SU-DHL-6 (cell line): ENCODE measurements at regions not wholly inside any gene's neighbourhood (a gene's known extent, or its start where the extent isn't known, plus 50 kb on each side); places are given as distances from the start of the nearest gene placed in this dataset.

Experiments used
- H2AFZ ChIP-seq: fragments of 200-600 bp; sonication (generic); 2 replicates; pipeline ENCODE4 v1.6.1; 2014; ENCODE audit warnings: low read depth, mild to moderate bottlenecking, moderate library complexity, mixed read lengths, antibody characterized with exemption, low read length; ENCODE audit not compliant: severe bottlenecking
- H3F3A ChIP-seq: fragments of 200-600 bp; shearing (Covaris generic); 2 replicates; pipeline ENCODE4 v1.6.0; 2016; ENCODE audit warnings: antibody characterized with exemption, mild to moderate bottlenecking; ENCODE audit not compliant: insufficient read depth
- H3K27ac ChIP-seq: fragments of 200-600 bp; sonication (generic); 2 replicates; pipeline ENCODE4 v1.5.1; 2016; ENCODE audit warnings: low read depth, mild to moderate bottlenecking, low read length, moderate library complexity, mixed read lengths
- H3K27me3 ChIP-seq: fragments of 200-600 bp; sonication (generic), shearing (Covaris generic); 2 replicates; pipeline ENCODE4 v1.6.0; 2014; ENCODE audit warnings: mild to moderate bottlenecking, low read length
- H3K36me3 ChIP-seq: fragments of 200-600 bp; sonication (generic); 2 replicates; pipeline ENCODE4 v1.6.1; 2014; ENCODE audit warnings: mild to moderate bottlenecking, low read length, mixed read lengths
- H3K4me2 ChIP-seq: fragments of 300-600, 200-600 bp; shearing (Covaris generic), sonication (generic); 2 replicates; pipeline ENCODE4 v1.6.0; 2014; ENCODE audit warnings: low read length, low read depth, mild to moderate bottlenecking; ENCODE audit not compliant: poor library complexity, severe bottlenecking
- H3K4me3 ChIP-seq: fragments of 200-600 bp; sonication (generic); 2 replicates; pipeline ENCODE4 v1.5.1; 2014; ENCODE audit warnings: antibody characterized with exemption, low read length, mild to moderate bottlenecking, mixed read lengths; ENCODE audit not compliant: insufficient read depth, poor library complexity, severe bottlenecking
- H3K79me2 ChIP-seq: fragments of 200-600 bp; sonication (generic); 2 replicates; pipeline ENCODE4 v1.6.1; 2014; ENCODE audit warnings: mild to moderate bottlenecking, low read length, moderate library complexity; ENCODE audit not compliant: insufficient read depth
- H3K9ac ChIP-seq: fragments of 200-600 bp; sonication (generic); 2 replicates; pipeline ENCODE4 v1.7.0; 2014; ENCODE audit warnings: mild to moderate bottlenecking, low read length
- H3K9me2 ChIP-seq: fragments of 200-600 bp; sonication (generic); replicated peaks from 2 replicates; pipeline ENCODE4 v1.6.1; 2014; ENCODE audit warnings: low read length; ENCODE audit not compliant: insufficient read depth
- H3K9me3 ChIP-seq: fragments of 200-600 bp; sonication (generic); 2 replicates; pipeline ENCODE4 v1.6.1; 2014; ENCODE audit warnings: low read length, mixed read lengths; ENCODE audit not compliant: insufficient read depth
- H4K20me1 ChIP-seq: fragments of 200-600 bp; sonication (generic); 2 replicates; pipeline ENCODE4 v1.6.1; 2014; ENCODE audit warnings: low read depth, mild to moderate bottlenecking, antibody characterized with exemption, low read length, moderate library complexity, mixed read lengths
- EZH2phosphoT487 ChIP-seq: fragments of 200-600 bp; sonication (generic), shearing (Covaris generic); conservative IDR thresholded peaks from 2 replicates; pipeline ENCODE4 v1.6.1; 2018; ENCODE audit warnings: mild to moderate bottlenecking, antibody characterized with exemption, low read length, moderate library complexity, mixed read lengths
- TF ChIP-seq, protein P1 (sequence below): fragments of 200-600 bp; sonication (generic); IDR thresholded peaks from one replicate; pipeline ENCODE4 v1.5.1; 2017; ENCODE audit warnings: antibody characterized with exemption, mild to moderate bottlenecking, low read length, moderate library complexity; ENCODE audit not compliant: insufficient read depth, poor library complexity, severe bottlenecking

DNA sequence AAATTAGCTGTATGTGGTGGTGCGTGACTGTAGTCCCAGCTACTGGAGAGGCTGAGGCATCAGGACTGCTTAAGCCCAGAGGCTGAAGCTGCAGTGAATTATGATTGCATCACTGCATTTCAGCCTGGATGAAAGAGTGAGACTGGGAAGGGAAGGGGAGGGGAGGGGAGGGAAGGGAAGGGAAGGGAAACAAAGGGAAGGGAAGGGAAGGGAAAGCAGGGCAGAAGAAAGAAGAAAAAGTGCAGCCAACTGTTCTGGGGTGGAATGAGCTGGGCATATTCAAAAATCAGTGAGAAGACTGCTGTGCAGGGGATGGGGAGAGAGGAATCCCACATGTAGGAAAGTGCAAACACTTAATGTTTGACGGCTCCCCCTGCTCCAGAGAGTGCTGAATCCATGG lies 905.5 kb downstream of the UQCRFS1 start:
- no peak overlapping the region for H2AFZ ChIP-seq
- no peaks in the 10 kb centered on the region for H3K36me3 ChIP-seq
- H3K27me3 ChIP-seq = no peaks in the 10 kb centered on the region
- TF ChIP-seq, protein P1, sequence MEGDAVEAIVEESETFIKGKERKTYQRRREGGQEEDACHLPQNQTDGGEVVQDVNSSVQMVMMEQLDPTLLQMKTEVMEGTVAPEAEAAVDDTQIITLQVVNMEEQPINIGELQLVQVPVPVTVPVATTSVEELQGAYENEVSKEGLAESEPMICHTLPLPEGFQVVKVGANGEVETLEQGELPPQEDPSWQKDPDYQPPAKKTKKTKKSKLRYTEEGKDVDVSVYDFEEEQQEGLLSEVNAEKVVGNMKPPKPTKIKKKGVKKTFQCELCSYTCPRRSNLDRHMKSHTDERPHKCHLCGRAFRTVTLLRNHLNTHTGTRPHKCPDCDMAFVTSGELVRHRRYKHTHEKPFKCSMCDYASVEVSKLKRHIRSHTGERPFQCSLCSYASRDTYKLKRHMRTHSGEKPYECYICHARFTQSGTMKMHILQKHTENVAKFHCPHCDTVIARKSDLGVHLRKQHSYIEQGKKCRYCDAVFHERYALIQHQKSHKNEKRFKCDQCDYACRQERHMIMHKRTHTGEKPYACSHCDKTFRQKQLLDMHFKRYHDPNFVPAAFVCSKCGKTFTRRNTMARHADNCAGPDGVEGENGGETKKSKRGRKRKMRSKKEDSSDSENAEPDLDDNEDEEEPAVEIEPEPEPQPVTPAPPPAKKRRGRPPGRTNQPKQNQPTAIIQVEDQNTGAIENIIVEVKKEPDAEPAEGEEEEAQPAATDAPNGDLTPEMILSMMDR = no peak
- TF ChIP-seq EZH2phosphoT487 = no peak
- H3K9me2 ChIP-seq = no peaks in the 10 kb centered on the region
- no peaks in the 10 kb centered on the region for H3F3A ChIP-seq
- no peak overlapping the region for H3K27ac ChIP-seq
- no peak overlapping the region for H3K9ac ChIP-seq
- H3K4me3 ChIP-seq = no peak overlapping the region
- no peak overlapping the region for H3K4me2 ChIP-seq
- H3K9me3 ChIP-seq = no peaks in the 10 kb centered on the region
- no peaks in the 10 kb centered on the region for H4K20me1 ChIP-seq
- H3K79me2 ChIP-seq = no peaks in the 10 kb centered on the region

DNA sequence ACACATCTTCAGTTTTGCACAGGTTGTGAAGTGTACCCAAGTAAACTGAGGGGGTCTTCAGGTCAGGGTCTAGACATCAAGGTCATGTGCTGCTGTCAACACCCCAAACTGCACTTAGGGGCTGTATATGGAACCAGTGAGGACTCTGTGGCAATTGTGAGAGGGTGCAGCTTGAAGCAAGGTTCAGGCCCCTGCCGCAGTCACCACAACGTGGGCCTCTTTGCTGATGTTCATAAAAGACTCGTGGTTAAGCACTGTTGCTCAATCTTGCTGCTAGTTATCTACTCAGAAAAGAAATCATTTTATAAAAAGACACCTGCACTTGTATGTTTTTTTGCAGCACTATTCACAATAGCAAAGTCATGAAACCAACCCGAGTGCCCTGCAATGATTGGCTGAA lies 907.4 kb downstream of the UQCRFS1 start:
- H3K27ac ChIP-seq = no peak overlapping the region
- no peaks in the 10 kb centered on the region for H3F3A ChIP-seq
- no peak overlapping the region for H2AFZ ChIP-seq
- H4K20me1 ChIP-seq = no peaks in the 10 kb centered on the region
- H3K36me3 ChIP-seq = no peaks in the 10 kb centered on the region
- no peaks in the 10 kb centered on the region for H3K27me3 ChIP-seq
- H3K4me3 ChIP-seq = no peak overlapping the region
- H3K79me2 ChIP-seq = no peaks in the 10 kb centered on the region
- TF ChIP-seq, protein P1 = no peak
- no peak for TF ChIP-seq EZH2phosphoT487
- H3K9ac ChIP-seq = no peak overlapping the region
- no peaks in the 10 kb centered on the region for H3K9me2 ChIP-seq
- no peaks in the 10 kb centered on the region for H3K9me3 ChIP-seq
- H3K4me2 ChIP-seq = no peak overlapping the region

DNA sequence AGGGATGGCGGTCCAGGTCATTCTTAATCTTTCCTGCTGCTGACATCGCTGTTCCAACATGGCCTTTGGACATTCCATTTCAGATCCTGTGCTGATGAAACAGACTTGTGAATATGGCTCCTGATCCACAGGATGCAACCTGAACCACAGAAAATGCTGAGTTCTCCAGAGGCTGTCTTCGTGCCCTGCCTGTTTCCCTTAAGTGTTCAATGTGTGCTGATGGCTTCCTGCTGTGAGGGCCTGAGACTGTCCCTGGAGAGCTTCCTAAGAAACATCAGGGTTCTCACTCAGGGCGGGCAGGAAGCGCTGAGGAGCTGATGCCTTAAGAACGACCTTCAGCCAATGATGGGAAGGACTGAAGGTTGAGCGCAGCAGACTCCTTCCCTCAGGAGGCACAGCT lies 909.4 kb downstream of the UQCRFS1 start:
- Histone ChIP-seq H4K20me1 (no peaks in the 10 kb centered on the region), H3K36me3 (no peaks in the 10 kb centered on the region), H3F3A (no peaks in the 10 kb centered on the region), H3K27me3 (no peaks in the 10 kb centered on the region), H3K4me3 (no peak overlapping the region), H3K27ac (no peak overlapping the region), H3K79me2 (no peaks in the 10 kb centered on the region), H3K4me2 (no peak overlapping the region), H2AFZ (no peak overlapping the region), H3K9me3 (no peaks in the 10 kb centered on the region), H3K9me2 (no peaks in the 10 kb centered on the region), H3K9ac (no peak overlapping the region)
- TF ChIP-seq, protein P1 = no peak
- no peak for TF ChIP-seq EZH2phosphoT487
